CD4-positive, alpha-beta memory T cell (primary cell): ENCODE measurements at regions not wholly inside any gene's neighbourhood (a gene's known extent, or its start where the extent isn't known, plus 50 kb on each side); places are given as distances from the start of the nearest gene placed in this dataset.

Source experiments
- CTCF ChIA-PET: fragments of 350-600 bp; sonication (Branson Sonifier 250); formaldehyde crosslinking; loops from one replicate; lab custom pipeline; 2021; ENCODE audit warnings: inconsistent platforms; ENCODE audit not compliant: partially characterized antibody; lab: Charles Lee
- POLR2A ChIA-PET: fragments of 350-600 bp; sonication (Branson Sonifier 250); formaldehyde crosslinking; loops from one replicate; lab custom pipeline; 2021; ENCODE audit not compliant: partially characterized antibody; lab: Charles Lee
- DNase-seq, 5 donors: peaks; one replicate each; pipeline versions ENCODE4 v3.0.0 to v3.0.0-alpha.2; 2020 to 2022; ENCODE audit warnings: mixed read lengths in 1 of 5
- H3K27ac ChIP-seq: one replicate; pipeline ENCODE4 v1.7.0; 2013; ENCODE audit warnings: low read depth, low read length
- H3K27me3 ChIP-seq: 2 replicates; pipeline ENCODE4 v1.7.0; 2013; ENCODE audit warnings: mild to moderate bottlenecking, low read length, moderate library complexity; ENCODE audit not compliant: insufficient read depth
- H3K36me3 ChIP-seq: 2 replicates; pipeline ENCODE4 v1.7.0; 2013; ENCODE audit warnings: mild to moderate bottlenecking, low read length, moderate library complexity; ENCODE audit not compliant: insufficient read depth
- H3K4me1 ChIP-seq: 2 replicates; pipeline ENCODE4 v1.7.0; 2013; ENCODE audit warnings: mild to moderate bottlenecking, low read length, moderate library complexity; ENCODE audit not compliant: insufficient read depth
- H3K4me3 ChIP-seq, 2 donors: one replicate each; pipeline ENCODE4 v1.7.0; 2013; ENCODE audit warnings: low read length in 2 of 2, mild to moderate bottlenecking in 1 of 2
- H3K9me3 ChIP-seq, 2 donors: one replicate each; pipeline ENCODE4 v1.7.0; 2013; ENCODE audit warnings: low read length in 2 of 2, control low read depth in 1 of 2; ENCODE audit not compliant: control insufficient read depth in 1 of 2
- H3K27ac Mint-ChIP-seq, 7 donors: one replicate each; pipeline ENCODE4 v1.8.0; 2020 to 2021; ENCODE audit warnings: mixed read lengths in 7 of 7, mild to moderate bottlenecking in 6 of 7, inconsistent platforms in 3 of 7, moderate library complexity in 3 of 7
- H3K27me3 Mint-ChIP-seq, 2 donors: one replicate each; pipeline ENCODE4 v1.8.0; 2020 to 2021; ENCODE audit warnings: mixed read lengths in 2 of 2
- H3K36me3 Mint-ChIP-seq, 2 donors: one replicate each; pipeline ENCODE4 v1.8.0; 2020 to 2021; ENCODE audit warnings: mixed read lengths in 2 of 2, inconsistent platforms in 1 of 2, mild to moderate bottlenecking in 1 of 2
- H3K4me1 Mint-ChIP-seq, 4 donors: one replicate each; pipeline ENCODE4 v1.8.0; 2020 to 2021; ENCODE audit warnings: mixed read lengths in 4 of 4, mild to moderate bottlenecking in 1 of 4
- H3K4me3 Mint-ChIP-seq, 8 donors: one replicate each; pipeline ENCODE4 v1.8.0; 2020 to 2021; ENCODE audit warnings: mixed read lengths in 8 of 8, mild to moderate bottlenecking in 7 of 8, moderate library complexity in 6 of 8, inconsistent platforms in 3 of 8
- H3K9me3 Mint-ChIP-seq, 8 donors: one replicate each; pipeline ENCODE4 v1.8.0; 2020 to 2021; ENCODE audit warnings: mixed read lengths in 8 of 8, mild to moderate bottlenecking in 5 of 8, inconsistent platforms in 3 of 8, moderate library complexity in 1 of 8
- intact Hi-C: fragments of 100-400 bp; cut with micrococcal nuclease; formaldehyde crosslinking; loops from one replicate; pipeline ENCODE4 v1.15.1; 2023

DNA sequence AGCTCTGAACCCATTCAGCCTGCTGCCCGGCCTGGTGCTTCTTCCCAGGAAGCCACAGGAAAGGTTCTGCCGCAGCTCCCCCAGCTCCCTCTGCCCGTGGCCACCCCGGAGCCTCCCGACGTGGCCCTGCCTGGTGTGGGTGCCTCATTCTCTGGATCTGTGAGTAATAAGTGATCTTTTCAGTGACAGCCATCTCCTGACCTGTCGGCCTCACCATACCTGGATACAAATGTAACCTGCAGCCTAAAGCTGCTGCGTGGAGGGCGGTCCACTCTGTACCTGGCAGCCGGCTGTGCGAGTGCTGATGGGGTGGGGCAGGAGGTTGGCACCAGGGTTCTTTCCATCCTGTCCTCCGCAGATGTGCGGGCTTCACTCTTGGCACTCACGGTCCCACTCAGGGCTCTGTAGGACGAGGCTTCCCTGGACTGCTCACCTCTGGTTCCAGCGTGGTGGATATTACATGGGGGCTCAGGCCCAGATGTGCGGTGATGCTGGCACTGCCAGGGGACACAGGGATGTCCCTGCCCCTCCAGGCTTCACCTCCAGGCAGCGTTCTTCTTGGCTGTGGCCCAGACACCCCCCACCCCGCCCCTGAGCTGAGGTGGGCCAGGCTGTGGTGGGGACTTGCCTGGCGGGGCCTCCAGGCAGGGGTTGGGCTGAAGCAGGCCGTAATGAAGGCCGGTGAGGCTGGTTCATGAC is 748.5 kb downstream of the BRD1 start:
- intact Hi-C loops = no loop called here
- Mint-ChIP-seq H3K36me3 (no peaks in the 10 kb centered on the region), H3K4me1 (no peaks in the 10 kb centered on the region), H3K27ac (no peak overlapping the region), H3K9me3 (no peaks in the 10 kb centered on the region), H3K4me3 (no peak overlapping the region), H3K27me3 (peaks cover 1 to 2% of the 10 kb centered on the region in 2 donors)
- CTCF ChIA-PET = no interaction called here
- no peak for DNase-seq
- Histone ChIP-seq H3K27ac (no peak overlapping the region), H3K4me3 (no peak overlapping the region), H3K27me3 (no peaks in the 10 kb centered on the region), H3K4me1 (no peaks in the 10 kb centered on the region), H3K36me3 (no peaks in the 10 kb centered on the region), H3K9me3 (no peaks in the 10 kb centered on the region)
- POLR2A ChIA-PET = no interaction called here

DNA sequence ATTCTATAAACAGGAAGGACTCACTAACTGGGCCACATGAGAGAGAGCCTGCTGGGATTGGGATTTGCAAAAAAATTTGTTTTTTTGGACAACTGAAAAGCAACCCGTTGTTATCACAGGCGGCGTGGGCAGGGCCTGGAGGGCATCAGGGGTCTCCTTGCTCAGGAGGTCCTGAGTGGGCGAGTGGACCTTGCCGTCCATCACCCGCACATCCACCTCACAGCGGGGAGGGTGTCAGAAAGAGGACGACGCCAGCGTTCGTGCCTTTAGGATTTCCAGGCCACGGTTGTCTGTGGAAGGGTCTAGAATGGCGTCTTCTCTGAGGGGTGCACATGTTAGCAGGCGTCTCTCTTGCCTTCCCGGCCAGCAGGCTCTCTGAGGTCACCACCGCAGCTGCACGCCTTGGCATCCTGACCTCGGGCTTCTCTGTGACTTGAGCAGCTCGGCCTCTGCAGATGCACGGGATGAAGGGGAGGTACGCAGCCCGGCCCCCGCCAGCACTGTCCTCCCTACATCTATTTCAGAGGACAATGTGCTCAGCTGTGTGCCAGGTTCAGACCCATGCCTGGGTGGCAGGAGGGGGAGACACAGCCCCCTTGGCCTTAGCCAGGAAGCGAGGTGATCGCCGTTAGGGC is 749.5 kb downstream of the BRD1 start:
- POLR2A ChIA-PET = no interaction called here
- DNase-seq = no peak

GRCh38 chr22:49077586-49077985 is 750.1 kb downstream of the BRD1 start:
- H3K36me3 Mint-ChIP-seq = no peaks in the 10 kb centered on the region

More for the DNA sequence above, 749.5 kb downstream of the BRD1 start:
- no peak overlapping the region for H3K27ac Mint-ChIP-seq
- H3K27ac ChIP-seq = no peak overlapping the region
- H3K9me3 Mint-ChIP-seq = no peaks in the 10 kb centered on the region
- H3K9me3 ChIP-seq = no peaks in the 10 kb centered on the region
- CTCF ChIA-PET = no interaction called here
- H3K4me1 Mint-ChIP-seq = no peaks in the 10 kb centered on the region
- no peaks in the 10 kb centered on the region for H3K36me3 ChIP-seq
- intact Hi-C loops = no loop called here
- no peak overlapping the region for H3K4me3 Mint-ChIP-seq
- no peaks in the 10 kb centered on the region for H3K36me3 Mint-ChIP-seq
- no peak overlapping the region for H3K4me3 ChIP-seq
- no peaks in the 10 kb centered on the region for H3K27me3 ChIP-seq
- no peaks in the 10 kb centered on the region for H3K4me1 ChIP-seq
- peaks cover 0 to 1% of the 10 kb centered on the region in 2 donors for H3K27me3 Mint-ChIP-seq

DNA sequence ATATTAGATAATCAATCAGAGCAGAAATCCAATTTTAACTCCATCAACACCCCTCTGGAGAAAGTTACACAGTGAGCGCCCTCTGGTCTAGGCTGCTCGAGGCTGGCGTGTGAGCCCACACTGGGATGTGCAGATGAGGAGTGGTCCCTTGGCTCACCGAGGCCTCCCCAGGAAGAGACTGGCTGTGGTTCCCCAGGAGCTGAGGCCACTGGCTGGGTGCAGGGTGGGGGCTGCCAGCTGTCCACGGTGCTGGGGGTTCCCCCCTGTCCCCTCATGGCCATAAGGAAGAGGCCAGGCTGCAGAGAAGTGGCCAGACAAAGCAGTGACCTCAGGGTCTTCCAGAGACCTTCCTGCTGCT is 750.7 kb downstream of the BRD1 start:
- ChIA-PET CTCF (no interaction called here), POLR2A (no interaction called here)
- intact Hi-C loops = no loop called here
- H3K36me3 ChIP-seq = no peaks in the 10 kb centered on the region
- no peaks in the 10 kb centered on the region for H3K9me3 Mint-ChIP-seq
- no peaks in the 10 kb centered on the region for H3K36me3 Mint-ChIP-seq
- H3K4me3 Mint-ChIP-seq = no peak overlapping the region
- no peaks in the 10 kb centered on the region for H3K4me1 Mint-ChIP-seq
- H3K9me3 ChIP-seq = no peaks in the 10 kb centered on the region
- H3K27me3 ChIP-seq = no peaks in the 10 kb centered on the region
- H3K4me3 ChIP-seq = no peak overlapping the region
- H3K27ac ChIP-seq = no peak overlapping the region
- no peak for DNase-seq
- peaks cover 0 to 4% of the 10 kb centered on the region in 2 donors for H3K27me3 Mint-ChIP-seq
- no peaks in the 10 kb centered on the region for H3K4me1 ChIP-seq
- H3K27ac Mint-ChIP-seq = no peak overlapping the region

More at GRCh38 chr22:49077586-49077985, 750.1 kb downstream of the BRD1 start:
- Histone ChIP-seq H3K27me3 (no peaks in the 10 kb centered on the region), H3K36me3 (no peaks in the 10 kb centered on the region), H3K27ac (no peak overlapping the region), H3K9me3 (no peaks in the 10 kb centered on the region), H3K4me1 (no peaks in the 10 kb centered on the region), H3K4me3 (no peak overlapping the region)
- Mint-ChIP-seq H3K27ac (no peak overlapping the region), H3K9me3 (no peaks in the 10 kb centered on the region), H3K27me3 (peaks cover 0 to 4% of the 10 kb centered on the region in 2 donors), H3K4me3 (no peak overlapping the region), H3K4me1 (no peaks in the 10 kb centered on the region)
- no peak for DNase-seq
- intact Hi-C loops = no loop called here
- ChIA-PET CTCF (no interaction called here), POLR2A (no interaction called here)

DNA sequence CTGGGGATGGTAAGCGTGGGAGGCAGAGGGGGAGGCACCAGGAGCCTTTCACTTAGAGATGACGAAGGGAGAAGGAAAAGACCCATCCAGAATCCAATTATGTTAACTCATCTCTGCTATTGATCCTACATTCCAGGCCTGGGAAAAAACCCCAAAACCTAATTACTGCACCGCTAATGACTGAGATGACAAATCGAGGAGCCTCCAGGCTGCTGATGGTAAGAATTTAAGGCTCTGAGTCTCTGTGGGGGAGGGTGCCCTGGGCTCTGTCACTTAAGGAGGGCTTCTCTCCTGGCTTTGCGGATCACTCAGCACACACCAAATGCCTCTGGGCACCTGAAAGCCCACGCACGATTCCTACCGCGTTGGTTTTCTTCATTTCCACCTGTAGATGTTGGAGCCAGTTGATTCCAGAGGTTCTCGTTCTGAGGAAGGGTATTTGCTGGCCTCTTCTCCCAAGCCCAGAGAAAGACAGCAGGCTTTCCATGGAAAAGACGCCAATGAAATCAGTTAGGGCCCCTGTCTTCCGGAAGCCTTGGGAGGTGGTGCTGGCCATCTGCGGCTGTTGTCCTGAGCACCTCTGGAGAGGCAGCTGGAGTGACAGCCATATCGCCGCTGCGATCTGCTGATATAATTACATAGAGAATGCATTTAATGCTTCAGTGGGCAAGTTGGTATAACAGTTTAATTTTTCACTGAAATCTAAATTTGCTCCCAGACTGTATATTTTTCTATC is 751.2 kb downstream of the BRD1 start:
- H3K9me3 ChIP-seq = no peaks in the 10 kb centered on the region
- no peak overlapping the region for H3K27ac ChIP-seq
- POLR2A ChIA-PET = no interaction called here
- H3K36me3 Mint-ChIP-seq = no peaks in the 10 kb centered on the region
- H3K27me3 Mint-ChIP-seq = peaks cover 1 to 4% of the 10 kb centered on the region in 2 donors
- H3K27ac Mint-ChIP-seq = no peak overlapping the region
- H3K36me3 ChIP-seq = no peaks in the 10 kb centered on the region
- H3K4me1 Mint-ChIP-seq = no peaks in the 10 kb centered on the region
- DNase-seq = no peak
- no peak overlapping the region for H3K4me3 Mint-ChIP-seq
- H3K4me3 ChIP-seq = no peak overlapping the region
- no peaks in the 10 kb centered on the region for H3K27me3 ChIP-seq
- CTCF ChIA-PET = no interaction called here
- intact Hi-C loops = no loop called here
- H3K4me1 ChIP-seq = no peaks in the 10 kb centered on the region
- H3K9me3 Mint-ChIP-seq = no peaks in the 10 kb centered on the region

GRCh38 chr22:49075150-49075549 is 752.5 kb downstream of the BRD1 start:
- intact Hi-C loops = no loop called here
- Histone ChIP-seq H3K4me3 (no peak overlapping the region), H3K4me1 (no peaks in the 10 kb centered on the region), H3K36me3 (no peaks in the 10 kb centered on the region), H3K27ac (no peak overlapping the region), H3K9me3 (no peaks in the 10 kb centered on the region), H3K27me3 (no peaks in the 10 kb centered on the region)
- POLR2A ChIA-PET = no interaction called here
- Mint-ChIP-seq H3K9me3 (no peaks in the 10 kb centered on the region), H3K4me1 (no peaks in the 10 kb centered on the region), H3K27me3 (peaks cover 1 to 4% of the 10 kb centered on the region in 2 donors), H3K27ac (no peak overlapping the region), H3K4me3 (no peak overlapping the region), H3K36me3 (no peaks in the 10 kb centered on the region)
- CTCF ChIA-PET = no interaction called here
- no peak for DNase-seq

GRCh38 chr22:49073873-49074417 is 753.7 kb downstream of the BRD1 start:
- H3K4me1 Mint-ChIP-seq = no peaks in the 10 kb centered on the region
- H3K9me3 ChIP-seq = no peaks in the 10 kb centered on the region
- no peak for DNase-seq
- H3K4me3 ChIP-seq = no peak overlapping the region
- H3K36me3 Mint-ChIP-seq = no peaks in the 10 kb centered on the region
- H3K36me3 ChIP-seq = no peaks in the 10 kb centered on the region
- H3K27me3 ChIP-seq = no peaks in the 10 kb centered on the region
- POLR2A ChIA-PET = no interaction called here
- intact Hi-C loops = no loop called here
- no peak overlapping the region for H3K27ac Mint-ChIP-seq
- no peaks in the 10 kb centered on the region for H3K9me3 Mint-ChIP-seq
- H3K4me3 Mint-ChIP-seq = no peak overlapping the region
- no peaks in the 10 kb centered on the region for H3K4me1 ChIP-seq
- CTCF ChIA-PET = no interaction called here
- no peak overlapping the region for H3K27ac ChIP-seq
- peaks cover 3 to 6% of the 10 kb centered on the region in 2 donors for H3K27me3 Mint-ChIP-seq
